Erythroblast (primary cell): ENCODE measurements at regions not wholly inside any gene's neighbourhood (a gene's known extent, or its start where the extent isn't known, plus 50 kb on each side); places are given as distances from the start of the nearest gene placed in this dataset.

Source experiments
- GATA1 ChIP-seq: IDR thresholded peaks from 2 replicates; pipeline ENCODE4 v1.6.1; 2011; ENCODE audit warnings: low read depth, mild to moderate bottlenecking, control low read depth, low read length, moderate library complexity
- POLR2A ChIP-seq: IDR thresholded peaks from 2 replicates; pipeline ENCODE4 v1.6.1; 2011; ENCODE audit warnings: mild to moderate bottlenecking, low read length

- TF ChIP-seq POLR2A (no peak), GATA1 (no peak)
Measured at GRCh38 chr15:96122077-96123027, 208.1 kb upstream of the NR2F2 start.
